ENCODE measurements at regions not wholly inside any gene's neighbourhood (a gene's known extent, or its start where the extent isn't known, plus 50 kb on each side); places are given as distances from the start of the nearest gene placed in this dataset.
"Not testable (repeated sequence)": the region's sequence is repeated elsewhere in the genome, so short reads cannot be mapped to it uniquely, and the experiment has no call there.

DNA sequence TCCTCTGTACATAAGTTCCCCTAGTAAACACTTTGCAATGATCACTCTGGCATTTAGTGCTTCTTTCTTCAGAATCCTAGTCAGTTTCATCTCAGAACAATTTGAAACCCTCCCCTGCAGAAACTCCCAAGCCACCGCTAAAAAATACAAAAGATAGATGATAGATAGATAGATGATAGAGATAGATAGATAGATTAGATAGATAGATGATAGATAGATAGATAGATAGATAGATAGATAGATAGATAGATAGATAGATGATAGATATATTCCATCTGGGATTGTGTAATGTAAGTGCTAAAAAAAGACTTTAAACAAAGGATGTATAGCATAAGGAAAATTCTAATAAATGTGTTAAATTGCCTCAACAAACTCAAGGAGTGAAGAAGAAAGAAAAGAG, 212.6 kb upstream of the POGK start:
- no peak for DNase-seq (ENCODE audit: low spot score)

DNA sequence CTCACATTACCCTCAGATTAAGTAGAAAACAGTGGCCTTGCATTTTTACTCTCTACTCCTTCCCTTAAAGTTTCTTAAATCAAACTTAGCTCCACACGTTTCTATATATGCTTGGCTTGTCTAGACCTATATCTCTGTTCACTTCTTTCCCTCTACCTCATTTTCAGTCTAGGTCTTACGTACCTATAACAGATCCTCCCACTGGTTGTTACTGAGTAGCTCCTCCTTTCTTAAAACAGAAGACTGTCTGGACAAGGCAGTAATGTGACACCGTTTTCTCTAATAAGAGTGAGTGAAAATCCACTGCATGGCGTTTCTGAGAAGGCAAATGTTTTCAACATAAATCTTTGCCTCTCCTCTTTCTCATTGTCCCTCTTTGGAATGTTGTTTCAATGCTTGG, 211.7 kb upstream of the POGK start:
- DNase-seq (ENCODE audit: low spot score), result no peak

- no peak for DNase-seq (ENCODE audit: low spot score)
Observed at GRCh38 chr1:166628259-166628658, 211.0 kb upstream of the POGK start.

DNA sequence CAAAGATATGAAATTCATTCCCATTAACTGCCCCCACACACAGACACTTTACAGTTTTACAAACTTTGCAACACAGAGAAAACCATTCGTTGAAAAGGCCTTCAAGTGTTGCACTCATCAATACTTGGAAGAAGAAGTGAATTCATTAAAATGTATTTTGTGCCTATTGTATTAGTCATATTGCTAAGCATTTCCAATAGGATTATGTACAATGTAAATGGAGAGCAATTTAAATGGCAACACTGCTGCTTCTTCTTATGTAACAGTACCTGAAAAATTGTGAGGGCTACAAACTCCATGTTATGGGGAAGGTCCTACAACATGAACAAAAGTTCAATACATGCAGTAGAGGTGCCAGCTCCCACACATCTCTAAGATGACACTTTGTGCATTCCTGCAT, 209.3 kb upstream of the POGK start:
- DNase-seq (ENCODE audit: low spot score), result no peak

DNA sequence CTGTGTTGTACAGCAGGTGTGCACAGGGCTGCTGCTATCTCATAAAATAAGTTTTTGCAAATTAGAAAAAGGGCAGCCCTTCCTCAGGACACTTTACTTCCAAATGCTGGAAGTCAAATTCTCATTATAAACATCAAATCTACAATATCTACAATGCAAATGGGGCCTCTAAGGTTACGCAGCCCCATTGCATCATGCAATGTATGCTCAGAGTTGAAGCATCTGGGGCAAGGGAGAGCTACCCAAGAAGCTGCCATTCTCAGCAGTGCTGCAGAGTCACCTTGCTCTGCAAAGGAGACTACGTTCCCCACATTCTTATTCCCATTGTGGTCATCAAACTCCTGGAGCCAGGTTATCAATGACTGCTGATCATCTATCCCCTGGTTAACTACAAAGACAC, 208.9 kb upstream of the POGK start:
- DNase-seq (ENCODE audit: low spot score), result no peak

- DNase-seq (ENCODE audit: low spot score), result no peak
Observed at GRCh38 chr1:166638137-166638536, 201.1 kb upstream of the POGK start.

GRCh38 chr1:166657228-166657627, 182.0 kb upstream of the POGK start:
- not testable (repeated sequence) for DNase-seq (ENCODE audit: low spot score)

DNA sequence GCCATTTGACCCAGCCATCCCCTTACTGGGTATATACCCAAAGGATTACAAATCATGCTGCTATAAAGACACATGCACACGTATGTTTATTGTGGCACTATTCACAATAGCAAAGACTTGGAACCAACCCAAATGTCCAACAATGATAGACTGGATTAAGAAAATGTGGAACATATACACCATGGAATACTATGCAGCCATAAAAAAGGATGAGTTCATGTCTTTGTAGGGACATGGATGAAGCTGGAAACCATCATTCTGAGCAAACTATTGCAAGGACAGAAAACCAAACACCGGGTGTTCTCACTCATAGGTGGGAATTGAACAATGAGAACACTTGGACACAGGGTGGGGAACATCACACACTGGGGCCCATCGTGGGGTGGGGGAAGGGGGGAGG, 172.5 kb upstream of the POGK start:
- DNase-seq (ENCODE audit: low spot score), result not testable (repeated sequence)

GRCh38 chr1:166667600-166667999, 171.7 kb upstream of the POGK start:
- DNase-seq (ENCODE audit: low spot score), result not testable (repeated sequence)

GRCh38 chr1:166671627-166672026, 167.6 kb upstream of the POGK start:
- DNase-seq (ENCODE audit: low spot score), result no peak

DNA sequence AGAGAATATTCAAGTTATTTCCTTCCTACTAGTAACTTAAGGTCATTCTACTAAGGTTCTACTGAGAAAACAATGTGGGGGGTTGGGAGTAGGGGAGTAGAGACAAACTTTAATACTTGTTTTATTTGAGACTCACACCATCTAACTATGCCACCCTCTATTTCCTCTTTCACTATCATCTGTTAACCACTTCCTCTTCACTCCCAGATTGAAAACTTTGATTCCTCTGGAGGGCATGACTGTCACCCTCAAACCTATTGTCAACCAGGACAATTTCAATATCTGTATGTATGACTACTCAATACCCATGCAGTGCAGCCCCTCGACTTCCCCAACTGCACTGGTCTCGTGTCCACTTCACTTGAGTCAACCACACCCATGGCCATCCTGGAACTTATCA, 165.6 kb upstream of the POGK start:
- DNase-seq (ENCODE audit: low spot score), result no peak

GRCh38 chr1:166675213-166675612, 164.1 kb upstream of the POGK start:
- no peak for DNase-seq (ENCODE audit: low spot score)

GRCh38 chr1:166676981-166677380, 162.3 kb upstream of the POGK start:
- no peak for DNase-seq (ENCODE audit: low spot score)

DNA sequence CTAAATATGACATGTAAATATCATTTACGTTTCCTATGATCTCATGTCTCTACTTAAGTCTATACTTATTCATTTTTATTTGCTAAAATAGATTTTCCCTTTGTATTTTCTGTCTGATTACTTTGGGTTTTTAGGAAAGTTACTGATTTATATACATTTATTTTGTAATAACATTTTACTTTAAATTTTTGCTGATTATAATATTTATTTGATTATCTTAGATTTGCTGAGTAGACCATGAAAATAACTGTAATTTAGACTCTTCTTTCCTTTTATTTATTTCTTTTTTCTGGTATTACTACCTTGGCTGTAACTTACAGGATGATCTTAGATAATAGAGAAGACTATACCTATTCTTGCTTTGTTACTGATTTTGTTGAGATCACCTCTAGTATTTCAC, 159.9 kb upstream of the POGK start:
- no peak for DNase-seq (ENCODE audit: low spot score)

DNA sequence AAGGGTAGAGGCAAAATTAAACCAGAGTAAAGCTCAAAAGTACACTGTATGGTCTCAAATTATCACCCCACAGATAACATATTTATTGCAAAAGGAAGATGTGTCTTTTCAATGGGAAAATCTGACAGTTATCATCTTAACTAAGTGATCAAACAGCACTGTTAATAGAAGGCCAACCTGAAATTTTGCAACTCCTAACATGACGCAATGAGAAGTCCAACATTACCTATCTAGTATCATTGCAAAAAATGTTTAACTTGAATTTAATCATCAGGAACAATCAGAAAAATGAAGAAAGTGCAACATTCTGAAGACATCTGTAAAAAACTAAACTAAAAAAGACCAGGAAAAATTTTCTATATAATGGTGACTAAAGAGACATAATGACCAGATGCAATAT, 156.7 kb upstream of the POGK start:
- DNase-seq (ENCODE audit: low spot score), result no peak

GRCh38 chr1:166684669-166685068, 154.6 kb upstream of the POGK start:
- DNase-seq (ENCODE audit: low spot score), result not testable (repeated sequence)

- no peak for DNase-seq (ENCODE audit: low spot score)
Observed at GRCh38 chr1:166685200-166685599, 154.1 kb upstream of the POGK start.

DNA sequence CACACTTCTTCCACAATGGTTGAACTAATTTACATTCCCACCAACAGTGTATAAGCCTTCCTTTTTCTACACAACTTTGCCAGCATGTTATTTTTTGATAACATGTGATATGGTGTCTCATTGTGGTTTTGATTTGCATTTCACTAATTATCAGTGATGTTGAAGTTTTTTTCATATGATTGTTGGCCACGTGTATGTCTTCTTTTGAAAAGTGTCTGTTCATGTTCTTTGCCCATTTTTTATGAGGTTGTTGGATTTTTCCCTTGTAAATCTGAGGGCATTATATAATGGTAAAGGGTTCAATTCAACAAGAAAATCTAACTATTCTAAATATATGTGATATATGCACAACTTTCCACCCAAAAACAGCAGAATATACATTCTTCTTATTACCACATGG, 153.4 kb upstream of the POGK start:
- not testable (repeated sequence) for DNase-seq (ENCODE audit: low spot score)

GRCh38 chr1:166690596-166690995, 148.7 kb upstream of the POGK start:
- DNase-seq (ENCODE audit: low spot score), result not testable (repeated sequence)

DNA sequence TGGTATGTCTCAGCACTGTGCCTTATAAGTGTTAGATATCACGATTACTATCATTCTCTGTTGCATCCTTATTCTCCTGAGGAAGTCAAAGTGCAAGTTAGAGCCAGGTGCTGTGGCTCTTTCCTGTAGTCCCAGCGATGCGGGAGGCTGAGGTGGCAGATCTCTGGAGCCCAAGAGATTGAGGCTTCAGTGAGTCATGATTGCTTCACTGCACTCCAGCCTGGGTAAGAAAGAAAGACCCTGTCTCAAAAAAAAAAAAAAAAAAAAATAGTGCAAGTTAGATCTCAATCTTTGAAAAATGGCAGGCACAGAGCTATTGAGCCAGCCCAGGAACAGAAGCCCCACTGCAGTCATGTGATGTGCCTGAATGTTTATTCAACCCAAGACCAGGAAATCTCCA, 147.8 kb upstream of the POGK start:
- DNase-seq (ENCODE audit: low spot score), result no peak

DNA sequence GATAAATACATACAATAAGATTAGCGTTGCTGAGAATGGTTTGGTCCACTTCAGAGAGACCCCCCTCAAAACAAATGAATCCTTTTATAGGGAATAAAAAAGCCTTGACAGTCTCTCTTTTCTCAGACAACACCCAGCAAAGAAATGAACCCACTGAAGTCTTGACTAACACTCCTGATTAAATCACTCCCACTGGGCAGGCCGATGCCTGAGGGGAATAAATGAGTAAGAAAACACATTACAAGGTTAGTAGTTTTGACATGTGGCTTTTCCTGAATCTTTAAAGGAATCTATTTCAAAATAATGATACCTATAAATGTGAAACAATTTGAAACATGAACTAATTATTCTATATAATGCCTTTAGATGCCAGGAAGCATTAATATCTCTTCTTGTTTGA, 146.9 kb upstream of the POGK start:
- DNase-seq (ENCODE audit: low spot score), result no peak

DNA sequence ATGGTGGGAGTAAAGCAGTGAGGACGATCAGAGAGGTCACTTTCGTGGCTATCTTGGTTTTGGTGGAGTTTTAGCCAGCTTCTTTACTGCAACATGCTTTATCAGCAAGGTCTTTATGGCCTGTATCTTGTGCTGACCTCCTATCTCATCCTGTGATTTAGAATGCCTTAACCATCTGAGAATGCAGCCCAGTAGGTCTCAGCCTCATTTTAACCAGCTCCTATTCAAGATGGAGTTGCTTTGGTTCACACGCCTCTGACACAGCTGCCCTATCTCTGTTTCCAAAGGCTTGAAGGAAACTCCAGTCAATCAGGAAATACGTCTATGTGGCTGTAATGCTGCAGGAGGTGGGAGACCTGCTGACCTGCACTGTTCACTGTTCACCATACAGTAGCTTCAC, 146.1 kb upstream of the POGK start:
- no peak for DNase-seq (ENCODE audit: low spot score)

DNA sequence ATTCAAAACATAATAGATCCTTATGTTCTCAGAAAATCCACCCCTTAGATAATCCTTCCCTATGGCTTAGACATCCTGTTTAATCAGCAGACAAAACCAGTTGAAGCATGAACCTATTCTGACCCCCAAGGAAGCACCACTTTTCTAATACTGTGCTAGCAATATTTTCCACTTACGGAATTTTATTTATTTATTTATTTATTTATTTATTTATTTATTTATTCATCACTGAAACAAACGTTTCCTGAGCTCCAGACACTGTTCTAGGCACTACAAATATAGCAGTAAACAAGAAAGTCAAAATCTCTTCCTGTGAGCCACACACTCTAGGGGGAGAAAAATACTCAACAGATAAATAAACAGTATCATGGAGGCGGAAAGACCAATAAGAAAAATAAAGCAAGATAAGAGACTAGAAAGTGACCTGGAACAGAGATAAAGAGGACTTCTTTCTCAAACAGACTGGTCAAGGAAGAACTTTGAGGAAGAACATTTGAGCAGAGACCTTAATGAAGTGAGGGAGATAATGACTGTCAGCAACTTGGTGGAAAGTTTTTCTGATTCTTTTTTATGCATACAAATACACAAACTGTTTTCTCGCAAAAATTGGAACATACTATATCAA, 145.5 kb upstream of the POGK start:
- DNase-seq (ENCODE audit: low spot score), result no peak

- DNase-seq (ENCODE audit: low spot score), result no peak
Observed at GRCh38 chr1:166695115-166695514, 144.2 kb upstream of the POGK start.

DNA sequence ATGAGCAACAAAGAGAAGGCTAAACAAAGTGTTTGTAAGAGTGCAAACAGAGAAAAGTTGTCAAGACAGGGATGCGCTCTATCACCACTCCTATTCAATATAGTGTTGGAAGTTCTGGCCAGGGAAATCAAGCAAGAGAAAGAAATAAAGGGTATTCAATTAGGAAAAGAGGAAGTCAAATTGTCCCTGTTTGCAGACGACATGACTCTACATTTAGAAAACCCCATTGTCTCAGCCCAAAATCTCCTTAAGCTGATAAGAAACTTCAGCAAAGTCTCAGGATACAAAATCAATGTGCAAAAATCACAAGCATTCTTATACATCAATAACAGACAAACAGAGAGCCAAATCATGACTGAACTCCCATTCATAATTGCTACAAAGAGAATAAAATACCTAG, 143.4 kb upstream of the POGK start:
- DNase-seq (ENCODE audit: low spot score), result not testable (repeated sequence)
